ENCODE measurements at regions not wholly inside any gene's neighbourhood (a gene's known extent, or its start where the extent isn't known, plus 50 kb on each side); places are given as distances from the start of the nearest gene placed in this dataset.

GRCh38 chr12:128116537-128116936 is 150.4 kb upstream of the TMEM132C start:
- no peak for DNase-seq (ENCODE audit: low read depth in 2 of 2)

GRCh38 chr12:128120035-128120434 is 146.9 kb upstream of the TMEM132C start:
- no peak for DNase-seq (ENCODE audit: low read depth in 2 of 2)

- DNase-seq (ENCODE audit: low read depth in 2 of 2), result no peak
Measured at GRCh38 chr12:128121424-128121823, 145.5 kb upstream of the TMEM132C start.

- no peak for DNase-seq (ENCODE audit: low read depth in 2 of 2)
Measured at GRCh38 chr12:128123096-128123495, 143.9 kb upstream of the TMEM132C start.

- no peak for DNase-seq (ENCODE audit: low read depth in 2 of 2)
Measured at GRCh38 chr12:128131955-128132354, 135.0 kb upstream of the TMEM132C start.

GRCh38 chr12:128133321-128134073 is 133.5 kb upstream of the TMEM132C start:
- no peak for DNase-seq (ENCODE audit: low read depth in 2 of 2)

GRCh38 chr12:128137140-128137539 is 129.8 kb upstream of the TMEM132C start:
- no peak for DNase-seq (ENCODE audit: low read depth in 2 of 2)

GRCh38 chr12:128138125-128138524 is 128.8 kb upstream of the TMEM132C start:
- DNase-seq (ENCODE audit: low read depth in 2 of 2), result no peak

GRCh38 chr12:128140551-128140950 is 126.4 kb upstream of the TMEM132C start:
- DNase-seq (ENCODE audit: low read depth in 2 of 2), result no peak

- no peak for DNase-seq (ENCODE audit: low read depth in 2 of 2)
Measured at GRCh38 chr12:128150961-128151360, 116.0 kb upstream of the TMEM132C start.

- no peak for DNase-seq (ENCODE audit: low read depth in 2 of 2)
Measured at GRCh38 chr12:128155571-128155970, 111.4 kb upstream of the TMEM132C start.

GRCh38 chr12:128163086-128163485 is 103.9 kb upstream of the TMEM132C start:
- no peak for DNase-seq (ENCODE audit: low read depth in 2 of 2)

GRCh38 chr12:128164533-128164932 is 102.4 kb upstream of the TMEM132C start:
- no peak for DNase-seq (ENCODE audit: low read depth in 2 of 2)

- no peak for DNase-seq (ENCODE audit: low read depth in 2 of 2)
Measured at GRCh38 chr12:128165387-128165786, 101.6 kb upstream of the TMEM132C start.

- no peak for DNase-seq (ENCODE audit: low read depth in 2 of 2)
Measured at GRCh38 chr12:128168273-128168672, 98.7 kb upstream of the TMEM132C start.

- DNase-seq (ENCODE audit: low read depth in 2 of 2), result no peak
Measured at GRCh38 chr12:128170181-128170580, 96.8 kb upstream of the TMEM132C start.

- no peak for DNase-seq (ENCODE audit: low read depth in 2 of 2)
Measured at GRCh38 chr12:128178565-128178964, 88.4 kb upstream of the TMEM132C start.

- DNase-seq (ENCODE audit: low read depth in 2 of 2), result no peak
Measured at GRCh38 chr12:128178966-128179365, 88.0 kb upstream of the TMEM132C start.

GRCh38 chr12:128180166-128180565 is 86.8 kb upstream of the TMEM132C start:
- DNase-seq (ENCODE audit: low read depth in 2 of 2), result no peak

GRCh38 chr12:128190052-128190451 is 76.9 kb upstream of the TMEM132C start:
- DNase-seq (ENCODE audit: low read depth in 2 of 2), result no peak

GRCh38 chr12:128190614-128191013 is 76.4 kb upstream of the TMEM132C start:
- no peak for DNase-seq (ENCODE audit: low read depth in 2 of 2)

GRCh38 chr12:128191380-128191779 is 75.6 kb upstream of the TMEM132C start:
- DNase-seq (ENCODE audit: low read depth in 2 of 2), result no peak

GRCh38 chr12:128204711-128205110 is 62.3 kb upstream of the TMEM132C start:
- DNase-seq (ENCODE audit: low read depth in 2 of 2), result no peak

GRCh38 chr12:128205145-128205544 is 61.8 kb upstream of the TMEM132C start:
- no peak for DNase-seq (ENCODE audit: low read depth in 2 of 2)
